Urothelium cell line (cell line): ENCODE measurements at regions not wholly inside any gene's neighbourhood (a gene's known extent, or its start where the extent isn't known, plus 50 kb on each side); places are given as distances from the start of the nearest gene placed in this dataset.
"Not testable (repeated sequence)": the region's sequence is repeated elsewhere in the genome, so short reads cannot be mapped to it uniquely, and the experiment has no call there.

Experiments used
- DNase-seq: peaks from one replicate; pipeline ENCODE4 v3.0.0; 2011; ENCODE audit warnings: low spot score, mixed read lengths
- FAIRE-seq: peaks from 2 replicates; lab custom pipeline; 2011; peaks lifted over from hg19 to GRCh38; lab: Jason Lieb, UNC

DNA sequence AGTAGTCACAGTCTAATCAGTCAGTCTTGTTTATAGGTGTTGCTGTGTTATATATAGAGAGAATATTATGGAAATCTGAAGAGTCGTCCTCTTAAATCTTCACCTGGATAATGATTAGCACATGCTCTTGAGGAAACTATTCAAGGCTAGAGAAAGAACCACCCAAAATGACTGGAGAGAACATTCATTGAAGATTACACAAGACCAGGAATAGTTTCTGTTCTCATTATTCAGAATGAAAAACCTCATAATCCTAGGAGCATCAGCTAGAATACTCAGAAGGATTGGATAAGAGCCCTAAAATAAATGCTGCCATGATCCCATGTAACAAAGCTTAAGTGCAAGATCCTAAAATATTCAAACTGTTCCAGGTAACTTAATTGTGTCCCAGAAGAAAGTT lies 278.2 kb upstream of the PREP start:
- DNase-seq (no peak), FAIRE-seq (no peak)

GRCh38 chr6:105680131-105680530 lies 277.2 kb upstream of the PREP start:
- FAIRE-seq, result no peak
- no peak for DNase-seq

- DNase-seq (no peak), FAIRE-seq (no peak)
These were observed 275.6 kb upstream of the PREP start for GRCh38 chr6:105678516-105678915.

- no peak for FAIRE-seq
- no peak for DNase-seq
These were observed 275.0 kb upstream of the PREP start for GRCh38 chr6:105677671-105678475.

DNA sequence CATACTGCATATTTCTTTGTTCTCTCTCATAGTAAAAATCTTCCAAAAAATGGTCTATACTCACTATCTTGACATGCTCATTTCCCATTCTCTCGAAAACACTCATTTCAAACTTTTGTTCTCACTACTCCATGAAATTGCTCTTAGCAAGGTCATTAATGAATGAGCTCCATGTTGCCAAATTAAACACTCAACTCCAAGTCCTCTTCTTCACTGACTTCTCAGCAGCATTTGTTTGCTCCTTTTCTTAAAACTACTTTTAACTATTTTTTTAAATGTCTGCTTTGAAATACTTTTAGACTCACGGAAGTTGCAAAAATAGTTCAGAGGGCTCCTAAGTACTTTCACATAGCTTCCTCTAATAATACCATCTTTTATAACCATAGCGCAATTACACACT lies 274.0 kb upstream of the PREP start:
- FAIRE-seq (no peak), DNase-seq (no peak)

DNA sequence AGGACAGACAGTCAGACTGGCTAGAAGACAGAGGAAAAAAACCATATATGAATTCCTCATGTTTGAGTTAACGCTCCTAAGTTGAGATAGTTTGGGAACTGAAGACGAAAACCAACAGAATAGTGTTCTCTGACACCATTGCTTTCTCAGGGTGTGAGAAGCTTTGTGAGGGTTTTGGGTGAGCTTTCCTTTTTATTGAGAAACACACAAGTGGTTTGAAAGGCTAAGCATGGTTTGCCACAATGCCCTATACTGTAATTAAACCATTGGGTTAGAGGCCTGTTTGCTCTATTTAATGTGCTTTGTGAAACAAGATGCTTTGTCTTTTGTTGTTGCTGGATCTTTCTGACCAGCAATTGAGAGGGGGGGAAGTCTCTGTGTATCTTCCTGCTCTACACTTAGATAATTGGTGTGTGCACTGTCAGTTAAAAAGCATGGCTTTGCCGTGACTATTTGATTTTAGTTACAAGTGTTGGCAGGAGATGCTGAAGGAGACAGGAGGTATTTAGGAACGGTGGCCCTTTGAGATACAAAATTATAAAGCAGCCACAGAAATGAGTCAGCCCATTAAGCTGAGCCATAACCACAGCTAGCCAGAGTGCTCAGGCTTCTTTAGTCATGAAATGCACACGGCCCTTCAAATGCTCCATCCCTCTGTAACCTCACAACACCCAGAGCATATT lies 273.0 kb upstream of the PREP start:
- FAIRE-seq (no peak), DNase-seq (peak; percentile 72)

DNA sequence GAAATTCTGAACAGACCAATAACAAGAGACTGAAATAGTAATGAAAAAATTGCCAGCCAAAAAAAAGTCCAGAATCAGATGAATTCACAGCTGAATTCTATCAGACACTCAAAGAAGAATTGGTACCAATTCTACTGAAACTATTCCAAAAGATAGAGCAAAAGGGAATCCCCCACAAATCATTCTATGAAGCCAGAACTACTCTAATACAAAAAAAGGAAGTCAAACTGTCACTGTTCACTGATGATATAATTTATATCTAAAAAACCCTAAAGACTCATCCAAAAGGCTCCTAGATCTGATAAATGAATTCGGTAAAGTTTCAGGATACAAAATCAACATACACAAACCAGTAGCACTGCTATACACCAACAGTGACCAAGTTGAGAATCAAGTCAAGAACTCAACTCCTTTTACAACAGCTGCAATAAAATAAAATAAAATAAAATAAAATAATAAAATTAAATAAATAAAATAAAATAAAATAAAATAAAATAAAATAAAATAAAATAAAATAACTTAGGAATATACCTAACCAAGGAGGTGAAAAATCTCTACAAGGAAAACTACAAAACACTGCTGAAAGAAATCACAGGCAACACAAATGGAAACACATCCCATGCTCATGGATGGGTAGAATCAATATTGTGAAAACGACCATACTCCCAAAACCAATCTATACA lies 270.1 kb upstream of the PREP start:
- not testable (repeated sequence) for FAIRE-seq, DNase-seq

GRCh38 chr6:105669232-105669631 lies 266.4 kb upstream of the PREP start:
- FAIRE-seq, result no peak
- no peak for DNase-seq

DNA sequence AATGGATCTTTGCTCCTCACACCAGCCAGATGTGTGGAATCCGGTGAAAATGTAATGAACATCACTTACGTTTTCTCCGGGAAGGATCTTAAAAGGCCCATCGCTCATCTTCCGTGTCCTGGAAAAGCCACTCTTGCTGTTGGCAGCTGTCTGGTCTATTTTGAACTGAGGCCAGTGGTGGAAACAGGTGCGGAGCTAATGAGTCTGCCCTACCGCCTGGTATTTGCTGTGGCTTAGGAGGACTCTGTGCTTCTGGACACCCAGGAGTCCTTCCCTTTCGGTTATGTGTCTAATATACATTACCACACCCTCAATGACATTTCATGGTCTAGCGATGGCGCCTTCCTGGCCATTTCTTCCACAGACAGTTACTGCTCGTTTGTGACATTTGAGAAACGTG lies 264.2 kb upstream of the PREP start:
- FAIRE-seq (no peak), DNase-seq (no peak)

DNA sequence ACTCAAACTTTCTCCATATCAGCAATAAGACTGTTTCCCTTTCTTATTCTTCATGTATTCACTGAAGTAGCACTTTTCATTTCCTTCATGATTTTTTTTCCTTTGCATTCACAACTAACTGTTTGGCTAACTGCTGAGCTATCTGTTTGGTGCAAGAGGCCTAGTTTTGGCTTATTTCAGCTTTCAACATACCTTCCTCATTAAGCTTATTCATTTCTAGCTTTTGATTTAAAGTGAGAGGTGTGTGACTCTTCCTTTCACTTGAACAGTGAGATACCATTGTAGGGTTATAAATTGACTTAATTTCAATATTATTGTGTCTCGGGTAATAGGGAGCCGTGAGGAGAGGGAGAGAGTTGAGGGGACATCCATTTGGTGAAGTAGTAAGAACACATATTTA lies 262.0 kb upstream of the PREP start:
- no peak for FAIRE-seq
- DNase-seq, result no peak

DNA sequence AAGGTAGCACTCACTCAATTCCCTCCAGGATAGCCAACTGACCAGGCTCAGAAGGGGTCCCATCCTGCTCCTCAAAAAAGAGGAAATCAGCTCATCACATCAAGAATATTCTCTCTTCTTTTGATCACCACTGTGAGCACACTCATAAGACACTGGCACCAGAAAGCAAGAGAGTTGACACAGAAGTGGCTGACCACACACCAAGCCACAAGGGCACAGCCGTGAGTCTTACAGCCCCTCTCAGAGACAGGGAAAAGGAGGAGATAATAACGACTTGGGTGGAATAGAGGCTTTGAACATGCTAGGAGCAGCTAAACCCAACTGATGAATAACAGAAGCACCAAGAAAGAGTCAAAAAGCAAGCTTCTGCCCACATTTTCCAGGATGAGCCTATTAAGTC lies 249.1 kb upstream of the PREP start:
- no peak for DNase-seq
- FAIRE-seq, result no peak

DNA sequence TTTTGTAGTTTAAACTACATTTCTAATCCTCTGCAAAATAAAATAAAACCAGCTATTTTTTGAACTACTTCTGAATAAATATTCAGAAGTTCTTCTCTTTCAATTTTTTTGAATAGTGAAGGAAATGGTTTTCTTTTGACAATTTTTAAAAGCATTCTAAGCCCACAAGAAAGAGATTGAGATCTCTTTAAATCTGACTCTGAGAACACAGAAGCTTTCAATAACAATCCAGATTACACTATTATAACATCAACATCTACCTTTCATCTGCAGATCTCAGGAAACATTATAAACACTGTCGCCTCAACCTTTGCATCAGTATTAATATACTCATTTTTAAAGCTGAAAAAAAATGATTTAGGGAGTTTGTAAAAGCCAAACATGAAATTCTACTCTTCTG lies 247.5 kb upstream of the PREP start:
- no peak for FAIRE-seq
- DNase-seq, result no peak

- FAIRE-seq, result no peak
- no peak for DNase-seq
These were observed 246.3 kb upstream of the PREP start for GRCh38 chr6:105649192-105649591.

DNA sequence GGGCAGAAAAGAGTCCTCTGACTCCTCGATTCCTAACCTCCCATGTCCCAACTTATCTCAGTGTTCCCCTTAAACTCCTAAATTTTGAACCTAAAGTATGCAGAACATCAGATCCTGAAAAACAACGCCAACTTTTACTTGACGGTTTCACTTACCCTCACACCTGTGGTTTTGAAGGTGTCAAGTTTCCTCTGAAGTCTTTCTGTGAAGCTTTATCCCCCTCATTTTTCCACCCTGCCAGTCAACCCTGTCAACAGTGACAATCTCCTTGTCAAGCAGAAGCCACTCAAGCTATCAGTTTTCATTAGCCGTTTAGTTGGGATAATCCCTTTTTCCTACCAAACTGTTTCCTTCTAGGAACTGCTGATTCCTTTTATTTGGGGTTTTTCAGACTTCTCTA lies 245.4 kb upstream of the PREP start:
- DNase-seq (no peak), FAIRE-seq (no peak)

DNA sequence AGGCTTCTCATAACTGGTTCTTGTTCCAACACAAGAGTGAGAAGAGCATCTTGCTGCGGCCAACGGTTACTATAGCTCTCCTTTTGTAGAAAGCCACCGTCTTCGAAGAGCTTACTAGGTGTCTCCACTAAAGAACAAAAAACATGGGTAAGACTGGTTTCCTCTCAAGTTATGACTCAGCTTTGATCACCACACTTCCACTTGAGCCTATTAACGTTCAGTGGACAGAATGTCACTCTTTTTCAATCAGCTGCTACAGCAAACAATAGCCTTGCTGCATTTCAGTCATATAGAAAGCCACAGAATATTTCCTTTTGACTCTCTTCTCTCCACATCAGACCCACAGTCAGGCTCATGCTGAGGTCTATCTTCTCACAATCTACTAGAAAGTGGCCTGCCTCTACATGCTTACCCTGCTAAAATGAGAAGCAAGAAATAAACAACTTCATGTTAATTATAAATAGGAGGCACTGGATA lies 243.5 kb upstream of the PREP start:
- no peak for FAIRE-seq

GRCh38 chr6:105645958-105646357 lies 243.1 kb upstream of the PREP start:
- DNase-seq, result no peak

More for the DNA sequence above, 243.5 kb upstream of the PREP start:
- DNase-seq, result no peak

GRCh38 chr6:105645156-105645555 lies 242.3 kb upstream of the PREP start:
- DNase-seq (no peak), FAIRE-seq (no peak)

More at GRCh38 chr6:105645958-105646357, 243.1 kb upstream of the PREP start:
- no peak for FAIRE-seq

DNA sequence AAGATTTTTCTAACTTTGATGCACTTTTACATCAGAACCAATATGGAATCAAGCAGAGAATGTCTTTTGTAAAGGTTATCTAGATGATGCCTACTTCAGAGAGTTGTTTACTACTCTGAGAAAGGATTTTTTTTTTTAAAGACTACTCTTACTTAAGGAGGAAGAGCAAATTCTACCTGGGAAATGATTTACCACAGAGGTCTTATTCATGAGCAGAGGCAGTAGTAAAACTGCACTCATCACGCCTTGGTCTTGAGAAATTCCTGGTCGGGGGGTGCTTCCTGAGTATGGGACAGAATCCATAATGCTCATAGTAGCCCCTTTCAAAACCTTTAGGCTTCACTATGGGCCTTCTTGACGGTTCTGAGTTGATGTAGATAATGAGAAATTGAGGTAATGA lies 241.8 kb upstream of the PREP start:
- DNase-seq, result no peak
- no peak for FAIRE-seq

- FAIRE-seq (no peak), DNase-seq (no peak)
These were observed 241.2 kb upstream of the PREP start for GRCh38 chr6:105644073-105644489.

- FAIRE-seq, result no peak
These were observed 239.8 kb upstream of the PREP start for GRCh38 chr6:105642708-105643107.

GRCh38 chr6:105641504-105641903 lies 238.6 kb upstream of the PREP start:
- FAIRE-seq (no peak), DNase-seq (no peak)

More at GRCh38 chr6:105642708-105643107, 239.8 kb upstream of the PREP start:
- no peak for DNase-seq

GRCh38 chr6:105639124-105639523 lies 236.2 kb upstream of the PREP start:
- FAIRE-seq, result no peak
- DNase-seq, result no peak
